ENCODE measurements at regions not wholly inside any gene's neighbourhood (a gene's known extent, or its start where the extent isn't known, plus 50 kb on each side); places are given as distances from the start of the nearest gene placed in this dataset.
"Not testable (repeated sequence)": the region's sequence is repeated elsewhere in the genome, so short reads cannot be mapped to it uniquely, and the experiment has no call there.

GRCh38 chr21:35398346-35398982, 349.4 kb upstream of the RUNX1 start:
- DNase-seq (ENCODE audit: low read depth): no peak

GRCh38 chr21:35397781-35398180, 348.7 kb upstream of the RUNX1 start:
- no peak for DNase-seq (ENCODE audit: low read depth)

GRCh38 chr21:35396655-35397054, 347.6 kb upstream of the RUNX1 start:
- DNase-seq (ENCODE audit: low read depth): no peak

GRCh38 chr21:35395728-35396127, 346.6 kb upstream of the RUNX1 start:
- no peak for DNase-seq (ENCODE audit: low read depth)

- no peak for DNase-seq (ENCODE audit: low read depth)
These were observed 345.7 kb upstream of the RUNX1 start for GRCh38 chr21:35394634-35395369.

- DNase-seq (ENCODE audit: low read depth): no peak
These were observed 344.9 kb upstream of the RUNX1 start for GRCh38 chr21:35394049-35394448.

- no peak for DNase-seq (ENCODE audit: low read depth)
These were observed 341.1 kb upstream of the RUNX1 start for GRCh38 chr21:35390013-35390776.

- DNase-seq (ENCODE audit: low read depth): no peak
These were observed 337.5 kb upstream of the RUNX1 start for GRCh38 chr21:35386491-35387079.

GRCh38 chr21:35384375-35384774, 335.3 kb upstream of the RUNX1 start:
- DNase-seq (ENCODE audit: low read depth): no peak

GRCh38 chr21:35382696-35383095, 333.6 kb upstream of the RUNX1 start:
- no peak for DNase-seq (ENCODE audit: low read depth)

GRCh38 chr21:35381743-35382310, 332.7 kb upstream of the RUNX1 start:
- no peak for DNase-seq (ENCODE audit: low read depth)

GRCh38 chr21:35380304-35380703, 331.2 kb upstream of the RUNX1 start:
- not testable (repeated sequence) for DNase-seq (ENCODE audit: low read depth)

GRCh38 chr21:35378881-35379280, 329.8 kb upstream of the RUNX1 start:
- no peak for DNase-seq (ENCODE audit: low read depth)

GRCh38 chr21:35377505-35378090, 328.5 kb upstream of the RUNX1 start:
- DNase-seq (ENCODE audit: low read depth): no peak

- DNase-seq (ENCODE audit: low read depth): no peak
These were observed 327.5 kb upstream of the RUNX1 start for GRCh38 chr21:35376406-35377135.

GRCh38 chr21:35375115-35375514, 326.0 kb upstream of the RUNX1 start:
- peak; percentile 67 for DNase-seq (ENCODE audit: low read depth)

GRCh38 chr21:35373998-35374397, 324.9 kb upstream of the RUNX1 start:
- DNase-seq (ENCODE audit: low read depth): no peak

- no peak for DNase-seq (ENCODE audit: low read depth)
These were observed 323.1 kb upstream of the RUNX1 start for GRCh38 chr21:35372201-35372600.

- DNase-seq (ENCODE audit: low read depth): no peak
These were observed 321.6 kb upstream of the RUNX1 start for GRCh38 chr21:35370671-35371070.

GRCh38 chr21:35370071-35370470, 321.0 kb upstream of the RUNX1 start:
- no peak for DNase-seq (ENCODE audit: low read depth)

- no peak for DNase-seq (ENCODE audit: low read depth)
These were observed 319.2 kb upstream of the RUNX1 start for GRCh38 chr21:35368326-35368725.
